Ureter (tissue), 1 donor: ENCODE measurements at regions not wholly inside any gene's neighbourhood (a gene's known extent, or its start where the extent isn't known, plus 50 kb on each side); places are given as distances from the start of the nearest gene placed in this dataset.

ENCODE experiments used
- DNase-seq: peaks from one replicate; pipeline ENCODE4 v3.0.0-alpha.2; 2020; ENCODE audit warnings: low spot score
- donor health status: DM: yes; HTN: yes; CAD: no.

GRCh38 chr1:106846656-106847055, 209.8 kb upstream of the PRMT6 start:
- DNase-seq: no peak

- DNase-seq: no peak
These were observed 195.4 kb upstream of the PRMT6 start for GRCh38 chr1:106861110-106861509.

GRCh38 chr1:106868828-106869227, 187.6 kb upstream of the PRMT6 start:
- DNase-seq: no peak

- no peak for DNase-seq
These were observed 180.9 kb upstream of the PRMT6 start for GRCh38 chr1:106875622-106876021.

- DNase-seq: no peak
These were observed 180.1 kb upstream of the PRMT6 start for GRCh38 chr1:106876384-106876783.

GRCh38 chr1:106879538-106879937, 176.9 kb upstream of the PRMT6 start:
- peak; percentile 54 for DNase-seq

- no peak for DNase-seq
These were observed 176.2 kb upstream of the PRMT6 start for GRCh38 chr1:106880226-106880625.

- no peak for DNase-seq
These were observed 173.3 kb upstream of the PRMT6 start for GRCh38 chr1:106883208-106883607.

GRCh38 chr1:106889059-106889458, 167.4 kb upstream of the PRMT6 start:
- no peak for DNase-seq

GRCh38 chr1:106889583-106889982, 166.9 kb upstream of the PRMT6 start:
- no peak for DNase-seq

- no peak for DNase-seq
These were observed 158.5 kb upstream of the PRMT6 start for GRCh38 chr1:106897976-106898375.

- DNase-seq: no peak
These were observed 156.8 kb upstream of the PRMT6 start for GRCh38 chr1:106899644-106900043.

- no peak for DNase-seq
These were observed 148.7 kb upstream of the PRMT6 start for GRCh38 chr1:106907795-106908194.

- no peak for DNase-seq
These were observed 147.8 kb upstream of the PRMT6 start for GRCh38 chr1:106908689-106909088.

GRCh38 chr1:106910798-106911197, 145.7 kb upstream of the PRMT6 start:
- no peak for DNase-seq

- no peak for DNase-seq
These were observed 144.3 kb upstream of the PRMT6 start for GRCh38 chr1:106912131-106912530.

- DNase-seq: no peak
These were observed 135.3 kb upstream of the PRMT6 start for GRCh38 chr1:106921186-106921585.

- no peak for DNase-seq
These were observed 132.1 kb upstream of the PRMT6 start for GRCh38 chr1:106924360-106924759.

GRCh38 chr1:106925750-106926149, 130.7 kb upstream of the PRMT6 start:
- DNase-seq: no peak

GRCh38 chr1:106926803-106927582, 129.5 kb upstream of the PRMT6 start:
- DNase-seq: no peak

- no peak for DNase-seq
These were observed 119.4 kb upstream of the PRMT6 start for GRCh38 chr1:106937104-106937503.

- DNase-seq: no peak
These were observed 111.8 kb upstream of the PRMT6 start for GRCh38 chr1:106944721-106945120.

GRCh38 chr1:106952776-106953175, 103.7 kb upstream of the PRMT6 start:
- no peak for DNase-seq

- no peak for DNase-seq
These were observed 101.7 kb upstream of the PRMT6 start for GRCh38 chr1:106954661-106955229.
